Stimulated activated effector memory CD8-positive, alpha-beta T cell treated with anti-CD3 and anti-CD28 coated beads, Interleukin-12 subunit alpha, Interleukin-12 subunit beta, amount 100 ng/mL, for 72 hours (primary cell): ENCODE measurements at regions not wholly inside any gene's neighbourhood (a gene's known extent, or its start where the extent isn't known, plus 50 kb on each side); places are given as distances from the start of the nearest gene placed in this dataset.

ENCODE experiments used
- ATAC-seq: fragments of 150-1000 bp; cut with Tn5 transposase; 2 replicates; pipeline ENCODE4 v1.10.0; 2021
- DNase-seq, 2 donors: peaks; one replicate each; pipeline ENCODE4 v3.0.0; 2021 to 2022; ENCODE audit warnings: low spot score in 2 of 2
- H3K27ac Mint-ChIP-seq: one replicate; pipeline ENCODE4 v1.8.0; 2022; ENCODE audit warnings: mild to moderate bottlenecking, mixed read lengths
- H3K36me3 Mint-ChIP-seq: one replicate; pipeline ENCODE4 v1.8.0; 2022; ENCODE audit warnings: mild to moderate bottlenecking, mixed read lengths
- H3K4me1 Mint-ChIP-seq: one replicate; pipeline ENCODE4 v1.8.0; 2022; ENCODE audit warnings: mixed read lengths
- H3K4me3 Mint-ChIP-seq: one replicate; pipeline ENCODE4 v1.8.0; 2022; ENCODE audit warnings: mild to moderate bottlenecking, mixed read lengths
- H3K9me3 Mint-ChIP-seq: one replicate; pipeline ENCODE4 v1.8.0; 2022; ENCODE audit warnings: mixed read lengths

DNA sequence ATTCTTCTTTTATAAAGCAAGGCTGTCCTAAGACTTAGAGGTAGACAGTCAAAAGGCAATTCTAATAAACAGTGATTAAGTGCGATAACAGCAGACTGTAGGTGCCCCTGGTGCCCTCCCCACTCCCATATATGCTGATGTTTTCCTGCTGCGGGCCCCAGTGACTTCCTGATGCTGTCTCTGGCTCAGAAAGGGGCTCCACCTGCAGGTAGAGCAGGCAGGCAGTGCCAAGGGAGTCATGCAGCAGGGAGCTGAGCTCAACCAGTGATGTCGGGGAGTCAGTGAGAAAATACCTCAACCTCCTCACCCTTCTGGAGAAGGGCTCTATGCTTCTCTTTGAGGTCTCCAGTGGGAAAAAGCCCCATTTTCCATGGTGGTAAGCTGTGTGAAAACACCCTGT, 126.7 kb upstream of the SSTR4 start:
- Mint-ChIP-seq H3K4me3 (no peak overlapping the region), H3K4me1 (no peaks in the 10 kb centered on the region), H3K27ac (no peak overlapping the region), H3K9me3 (no peaks in the 10 kb centered on the region), H3K36me3 (no peaks in the 10 kb centered on the region)
- DNase-seq = no peak
- ATAC-seq = no peak

DNA sequence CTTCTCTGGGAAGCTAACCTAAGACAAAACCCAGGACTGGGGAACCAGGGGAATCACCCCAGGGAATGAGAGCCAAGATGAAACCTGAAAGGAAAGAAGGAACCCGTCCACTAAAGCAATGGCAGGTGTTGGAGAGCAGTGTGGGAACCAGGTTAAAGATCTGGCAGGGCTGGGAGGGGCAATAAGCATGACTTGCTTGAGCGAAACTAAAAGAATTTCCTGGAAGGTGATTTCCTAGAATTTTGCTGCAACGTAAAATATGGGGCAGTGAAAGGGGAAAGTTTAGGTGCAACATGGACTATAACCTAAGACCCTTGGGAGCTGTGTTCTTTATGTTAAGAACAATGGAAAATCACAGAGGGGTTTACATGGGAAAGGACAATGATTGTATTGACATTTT, 126.2 kb upstream of the SSTR4 start:
- DNase-seq (no peak), ATAC-seq (no peak)
- Mint-ChIP-seq H3K9me3 (no peaks in the 10 kb centered on the region), H3K4me1 (no peaks in the 10 kb centered on the region), H3K36me3 (no peaks in the 10 kb centered on the region), H3K27ac (no peak overlapping the region), H3K4me3 (no peak overlapping the region)

DNA sequence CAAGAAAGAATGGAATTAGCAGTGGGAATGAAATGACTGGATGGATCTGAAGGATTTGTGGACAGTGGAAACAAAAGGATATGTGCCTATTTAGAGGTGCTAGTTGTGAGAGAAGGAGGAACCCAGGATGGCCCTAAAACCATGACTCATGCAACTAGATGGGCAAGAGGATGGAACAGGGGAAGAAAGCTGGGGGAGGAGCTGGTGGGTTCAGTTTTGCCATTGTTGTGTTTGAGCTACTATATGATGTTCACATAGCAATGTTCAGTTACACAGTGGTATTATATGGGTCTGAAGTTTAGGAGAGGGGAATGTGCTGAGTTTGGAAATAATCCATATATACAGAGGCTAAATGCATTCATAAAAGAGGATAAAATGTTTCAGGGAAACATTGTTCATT, 125.7 kb upstream of the SSTR4 start:
- H3K27ac Mint-ChIP-seq = no peak overlapping the region
- no peaks in the 10 kb centered on the region for H3K9me3 Mint-ChIP-seq
- H3K36me3 Mint-ChIP-seq = no peaks in the 10 kb centered on the region
- DNase-seq (no peak), ATAC-seq (no peak)
- no peaks in the 10 kb centered on the region for H3K4me1 Mint-ChIP-seq
- no peak overlapping the region for H3K4me3 Mint-ChIP-seq

DNA sequence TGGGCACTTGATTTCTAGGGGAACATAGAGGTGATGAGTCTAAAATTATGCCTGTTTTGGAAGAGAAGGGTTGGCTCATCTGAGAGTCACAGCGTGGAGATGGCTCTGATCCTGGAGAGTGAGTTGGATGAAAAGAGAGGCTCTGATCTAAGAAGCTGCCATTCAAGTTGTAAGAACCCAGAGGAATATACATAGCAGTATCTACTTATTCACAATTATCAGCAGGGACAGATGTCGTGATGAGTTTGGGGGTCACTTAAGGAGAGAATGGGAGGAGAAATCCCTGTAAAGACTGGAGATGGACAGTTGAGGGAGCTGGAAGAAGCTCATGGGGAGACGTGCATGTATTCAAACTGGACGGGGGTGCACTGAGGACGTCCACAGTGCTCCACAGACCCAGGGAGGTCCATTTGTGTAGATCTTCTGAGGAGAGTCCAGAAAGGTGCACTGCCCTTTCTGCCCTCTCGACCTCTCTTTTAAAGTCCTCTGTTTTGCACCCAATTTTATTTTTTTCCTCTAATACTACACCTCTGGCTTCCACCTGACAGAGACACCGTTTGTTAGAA, 124.7 kb upstream of the SSTR4 start:
- H3K27ac Mint-ChIP-seq = no peak overlapping the region
- H3K4me1 Mint-ChIP-seq = no peaks in the 10 kb centered on the region
- H3K9me3 Mint-ChIP-seq = no peaks in the 10 kb centered on the region
- ATAC-seq (no peak), DNase-seq (no peak)
- H3K36me3 Mint-ChIP-seq = no peaks in the 10 kb centered on the region
- no peak overlapping the region for H3K4me3 Mint-ChIP-seq

DNA sequence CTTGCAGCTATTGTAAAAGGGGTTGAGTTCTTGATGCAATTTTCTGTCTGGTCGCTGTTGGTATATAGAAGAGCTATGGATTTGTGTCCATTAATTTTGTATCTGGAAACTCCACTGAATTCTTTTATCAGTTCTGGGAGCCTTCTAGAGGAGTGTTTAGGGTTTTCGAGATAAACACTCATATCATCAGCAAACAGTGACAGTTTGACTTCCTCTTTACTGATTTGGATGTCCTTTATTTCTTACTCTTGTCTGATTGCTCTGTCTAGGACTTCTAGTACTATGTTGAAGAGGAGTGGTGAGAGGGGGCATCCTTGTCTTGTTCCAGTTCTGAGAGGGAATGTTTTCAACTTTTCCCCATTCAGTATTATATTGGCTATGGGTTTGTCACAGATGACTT, 120.8 kb upstream of the SSTR4 start:
- Mint-ChIP-seq H3K9me3 (peaks cover 7% of the 10 kb centered on the region), H3K4me1 (no peaks in the 10 kb centered on the region)
- no peak for ATAC-seq

DNA sequence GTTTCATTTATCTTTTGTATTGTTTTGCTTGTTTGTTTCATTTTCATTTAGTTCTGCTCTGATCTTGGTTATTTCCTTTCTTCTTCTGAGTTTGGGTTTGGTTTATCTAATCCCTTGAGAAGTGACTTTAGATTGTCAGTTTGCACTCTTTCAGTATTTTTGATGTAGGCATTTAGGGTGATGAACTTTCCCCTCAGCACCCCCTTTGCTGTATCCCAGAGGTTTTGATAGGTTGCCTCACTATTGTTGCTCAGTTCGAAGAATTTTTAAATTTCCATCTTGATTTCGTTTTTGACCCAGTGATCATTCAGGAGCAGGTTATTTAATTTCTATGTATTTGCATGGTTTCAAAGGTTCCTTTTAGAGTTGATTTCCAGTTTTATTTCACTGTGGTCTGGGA, 119.6 kb upstream of the SSTR4 start:
- no peak overlapping the region for H3K27ac Mint-ChIP-seq
- no peak for DNase-seq
- no peaks in the 10 kb centered on the region for H3K36me3 Mint-ChIP-seq
- H3K9me3 Mint-ChIP-seq = peaks cover 7% of the 10 kb centered on the region
- H3K4me3 Mint-ChIP-seq = no peak overlapping the region
- no peaks in the 10 kb centered on the region for H3K4me1 Mint-ChIP-seq
- ATAC-seq = no peak

More for the DNA sequence above, 120.8 kb upstream of the SSTR4 start:
- no peak for DNase-seq
- H3K4me3 Mint-ChIP-seq = no peak overlapping the region
- no peak overlapping the region for H3K27ac Mint-ChIP-seq
- no peaks in the 10 kb centered on the region for H3K36me3 Mint-ChIP-seq

DNA sequence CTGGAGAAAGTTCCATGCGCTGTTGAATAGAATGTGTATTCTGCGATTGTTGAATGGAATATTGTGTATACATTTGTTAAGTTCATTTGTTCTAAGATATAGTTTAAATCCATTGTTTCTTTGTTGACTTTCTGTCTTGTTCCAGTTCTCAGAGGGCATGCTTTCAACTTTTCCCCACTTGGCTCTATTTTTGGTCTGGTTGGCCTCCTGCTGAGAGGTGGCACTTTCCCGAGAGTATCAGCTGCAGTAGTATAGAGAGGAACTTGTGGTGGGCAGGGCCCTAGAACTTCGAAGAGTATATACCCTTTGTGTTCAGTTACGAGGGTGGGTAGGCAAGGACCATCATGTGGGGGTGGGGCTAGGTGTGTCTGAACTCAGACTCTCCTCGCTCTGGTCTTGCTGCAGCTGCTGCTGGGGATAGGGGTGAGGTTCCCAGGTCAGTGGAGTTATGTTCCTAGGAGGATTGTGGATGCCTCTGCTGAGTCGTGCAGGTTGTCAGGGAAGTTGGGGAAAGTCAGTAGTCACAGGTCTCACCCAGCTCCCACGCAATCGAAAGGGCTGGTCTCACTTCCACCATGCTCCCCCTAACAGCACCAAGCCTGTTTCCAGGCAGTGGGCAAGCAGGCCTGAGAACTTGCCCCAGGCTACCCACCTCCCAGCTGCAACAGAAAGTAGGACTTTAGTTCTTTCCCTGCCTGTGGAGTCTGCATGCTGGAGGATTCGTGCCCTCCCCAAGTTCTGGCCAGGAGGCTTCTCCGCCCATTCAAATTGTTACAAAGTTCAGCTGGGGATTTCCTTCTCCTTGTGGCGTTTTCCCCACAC, 118.9 kb upstream of the SSTR4 start:
- Mint-ChIP-seq H3K4me1 (no peaks in the 10 kb centered on the region), H3K4me3 (no peak overlapping the region), H3K27ac (no peak overlapping the region), H3K36me3 (no peaks in the 10 kb centered on the region), H3K9me3 (peaks cover 7% of the 10 kb centered on the region)
- DNase-seq (no peak), ATAC-seq (no peak)

DNA sequence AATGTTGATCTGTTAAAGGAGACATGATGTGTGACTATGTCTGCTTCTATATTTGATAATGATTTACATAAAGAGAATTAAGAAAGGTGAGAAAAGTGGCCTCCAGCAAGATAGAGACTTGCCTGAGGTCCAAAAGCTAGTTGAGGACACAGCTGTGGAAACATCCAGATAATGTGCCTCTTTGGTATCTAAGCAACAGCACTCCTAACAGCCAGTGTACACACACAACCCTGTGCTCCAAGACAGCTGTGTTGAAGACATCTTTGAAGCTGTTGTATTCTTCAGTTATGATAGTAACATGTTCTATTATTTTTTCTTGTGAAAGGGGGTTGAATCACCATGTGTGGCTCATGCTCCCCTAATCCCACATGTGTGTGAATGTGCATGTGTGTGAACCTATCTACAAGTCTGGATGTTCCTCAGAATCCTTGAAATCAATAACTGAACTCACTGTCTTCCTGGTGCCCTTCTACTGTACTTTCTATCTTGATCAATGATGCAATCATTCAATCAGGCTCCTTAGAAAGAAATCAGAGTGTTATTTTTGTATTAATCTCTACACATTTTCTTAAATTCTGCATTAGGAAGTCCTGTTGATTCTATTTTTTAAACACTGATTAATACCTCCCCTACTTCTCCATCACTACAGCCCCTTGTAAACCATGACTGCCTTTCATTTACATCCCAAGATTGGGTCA, 116.7 kb upstream of the SSTR4 start:
- Mint-ChIP-seq H3K4me3 (no peak overlapping the region), H3K9me3 (peaks cover 7% of the 10 kb centered on the region), H3K4me1 (no peaks in the 10 kb centered on the region), H3K27ac (no peak overlapping the region), H3K36me3 (no peaks in the 10 kb centered on the region)
- ATAC-seq (no peak), DNase-seq (no peak)

GRCh38 chr20:22920898-22921297, 114.2 kb upstream of the SSTR4 start:
- ATAC-seq (no peak), DNase-seq (no peak)
- no peaks in the 10 kb centered on the region for H3K4me1 Mint-ChIP-seq
- no peaks in the 10 kb centered on the region for H3K36me3 Mint-ChIP-seq
- no peak overlapping the region for H3K27ac Mint-ChIP-seq
- peaks cover 7% of the 10 kb centered on the region for H3K9me3 Mint-ChIP-seq
- H3K4me3 Mint-ChIP-seq = no peak overlapping the region

DNA sequence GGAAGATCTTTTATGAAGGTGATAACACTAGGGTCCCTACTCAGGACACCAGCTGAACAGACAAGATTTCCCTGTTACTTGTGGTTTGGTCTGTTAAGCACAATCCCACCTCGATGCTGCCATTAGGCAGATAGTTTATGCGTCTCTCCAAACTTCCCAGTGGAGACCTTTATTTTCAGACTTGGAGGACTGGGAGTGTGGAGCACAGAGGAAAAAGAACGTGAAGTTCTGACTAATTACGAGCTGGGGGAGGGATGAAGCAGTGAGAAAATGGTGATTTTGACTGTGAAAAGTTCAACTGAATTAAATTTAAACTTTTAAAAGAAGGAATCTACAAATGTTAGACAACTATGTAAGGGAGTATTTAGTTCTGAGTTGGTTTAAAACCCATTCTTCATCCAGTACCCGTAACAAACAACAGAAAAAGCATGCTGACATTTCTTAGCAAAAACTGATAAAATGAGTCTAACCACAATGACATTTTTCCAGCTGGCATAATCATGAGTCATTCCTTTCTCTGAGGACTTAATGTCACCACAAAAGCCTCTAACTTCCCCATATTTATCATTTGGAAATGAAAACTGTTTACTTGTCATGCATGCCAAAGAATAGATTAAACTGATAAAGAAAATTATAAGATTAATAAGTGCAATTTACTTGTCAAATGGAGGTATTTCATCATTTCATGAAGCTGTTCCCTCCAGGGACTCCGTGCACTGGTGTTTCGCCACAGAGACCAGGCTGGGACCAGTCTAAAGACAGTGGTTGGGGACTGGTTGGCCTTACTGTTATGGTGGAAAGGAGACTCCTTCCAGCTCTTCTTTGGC, 113.3 kb upstream of the SSTR4 start:
- no peak overlapping the region for H3K27ac Mint-ChIP-seq
- DNase-seq = no peak
- peaks cover 7% of the 10 kb centered on the region for H3K9me3 Mint-ChIP-seq
- H3K4me1 Mint-ChIP-seq = no peaks in the 10 kb centered on the region
- no peak for ATAC-seq
- no peak overlapping the region for H3K4me3 Mint-ChIP-seq
- no peaks in the 10 kb centered on the region for H3K36me3 Mint-ChIP-seq

- no peaks in the 10 kb centered on the region for H3K36me3 Mint-ChIP-seq
- H3K9me3 Mint-ChIP-seq = peaks cover 6% of the 10 kb centered on the region
- no peak overlapping the region for H3K27ac Mint-ChIP-seq
- DNase-seq (no peak), ATAC-seq (no peak)
- no peaks in the 10 kb centered on the region for H3K4me1 Mint-ChIP-seq
- no peak overlapping the region for H3K4me3 Mint-ChIP-seq
Observed at GRCh38 chr20:22922987-22923386, 112.1 kb upstream of the SSTR4 start.

DNA sequence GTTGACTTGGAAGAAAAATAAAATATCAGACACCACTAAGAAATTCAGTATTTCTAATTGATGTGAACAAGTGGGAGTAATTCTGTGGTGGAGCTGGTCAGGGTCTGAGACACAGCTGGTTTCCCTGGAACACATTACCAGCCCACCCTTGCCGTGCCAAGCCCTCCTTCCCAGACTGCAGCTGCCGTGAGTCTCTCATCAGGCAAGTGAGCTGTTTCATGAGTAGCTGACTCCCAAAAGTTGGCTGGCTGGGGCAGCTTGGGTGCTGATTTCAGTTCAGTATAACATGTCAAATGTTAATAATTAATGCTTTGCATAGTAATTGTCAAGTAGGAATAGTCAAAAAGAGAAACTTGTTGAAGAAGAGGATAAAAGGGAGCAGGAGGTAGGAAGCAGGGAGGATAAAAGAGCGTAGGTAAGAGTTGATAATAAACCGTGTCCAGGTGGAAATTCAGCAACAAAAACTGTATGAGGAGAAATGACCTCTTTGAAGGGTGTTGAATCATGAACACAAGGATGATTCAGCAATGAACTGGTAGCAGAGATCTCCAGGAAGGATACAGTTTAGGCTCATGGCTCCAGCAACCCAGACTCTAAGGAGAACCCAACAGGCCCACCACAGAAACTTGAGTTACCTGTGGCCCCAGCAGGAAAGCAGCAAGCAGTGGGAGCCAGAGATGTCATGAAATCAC, 110.9 kb upstream of the SSTR4 start:
- ATAC-seq = no peak
- H3K4me3 Mint-ChIP-seq = no peak overlapping the region
- no peak overlapping the region for H3K27ac Mint-ChIP-seq
- H3K9me3 Mint-ChIP-seq = peaks cover 2% of the 10 kb centered on the region
- no peak for DNase-seq
- no peaks in the 10 kb centered on the region for H3K36me3 Mint-ChIP-seq
- H3K4me1 Mint-ChIP-seq = no peaks in the 10 kb centered on the region

DNA sequence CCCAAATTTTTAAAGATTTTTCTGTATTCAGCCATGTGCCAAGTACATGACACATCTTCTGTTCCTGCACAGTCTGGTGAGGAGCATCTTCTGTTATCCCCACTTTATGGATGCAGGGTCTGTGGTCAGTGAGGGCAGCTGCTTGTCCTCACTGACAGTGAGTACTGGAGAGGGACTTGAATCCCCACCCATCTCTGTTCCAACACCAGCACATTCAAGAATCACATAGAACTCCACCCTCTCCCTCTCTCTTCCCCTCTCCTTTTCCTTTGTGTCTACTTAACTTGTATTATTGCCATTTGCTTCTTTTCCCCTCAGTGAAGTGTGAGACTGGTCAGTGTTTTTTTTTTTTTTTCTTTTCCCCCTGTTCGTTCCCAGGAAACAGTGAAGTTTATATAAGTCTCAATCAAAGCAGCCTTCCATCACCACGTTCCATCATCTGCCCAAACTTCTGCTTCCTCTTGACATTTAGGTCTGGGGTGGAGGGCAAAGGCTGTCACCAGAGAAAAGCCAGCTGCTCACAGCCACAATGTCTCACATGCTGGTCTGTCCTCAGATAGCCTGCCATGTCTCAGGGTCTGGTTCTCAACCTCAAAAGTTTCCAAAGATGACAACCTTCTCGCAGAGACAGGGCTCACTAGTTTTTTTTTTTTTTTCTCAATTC, 110.0 kb upstream of the SSTR4 start:
- no peaks in the 10 kb centered on the region for H3K4me1 Mint-ChIP-seq
- H3K27ac Mint-ChIP-seq = no peak overlapping the region
- no peak for ATAC-seq
- H3K9me3 Mint-ChIP-seq = peaks cover 2% of the 10 kb centered on the region
- H3K4me3 Mint-ChIP-seq = no peak overlapping the region
- no peaks in the 10 kb centered on the region for H3K36me3 Mint-ChIP-seq
- no peak for DNase-seq

DNA sequence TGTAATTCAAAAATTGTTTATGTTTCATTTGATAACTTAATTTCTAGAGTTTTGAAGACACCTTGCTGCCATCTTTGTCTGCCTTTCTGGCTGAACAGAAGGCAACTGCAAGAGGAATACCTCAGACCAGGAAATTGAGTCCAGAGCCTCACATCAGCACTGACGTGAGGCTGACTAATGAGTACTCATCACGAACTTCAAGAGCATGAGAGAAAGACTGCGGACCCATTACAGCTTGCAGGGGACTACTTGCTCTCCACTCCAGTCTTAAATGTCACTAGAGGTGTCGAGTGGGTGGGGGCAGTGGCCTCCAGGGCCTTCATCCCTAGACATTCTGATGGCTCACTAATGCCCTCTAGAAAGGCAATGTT, 109.5 kb upstream of the SSTR4 start:
- Mint-ChIP-seq H3K4me1 (no peaks in the 10 kb centered on the region), H3K27ac (no peak overlapping the region), H3K4me3 (no peak overlapping the region), H3K9me3 (peaks cover 2% of the 10 kb centered on the region), H3K36me3 (no peaks in the 10 kb centered on the region)
- DNase-seq (no peak), ATAC-seq (no peak)
